GM12865 (cell line): ENCODE measurements at regions not wholly inside any gene's neighbourhood (a gene's known extent, or its start where the extent isn't known, plus 50 kb on each side); places are given as distances from the start of the nearest gene placed in this dataset.

ENCODE experiments used
- DNase-seq: peaks from one replicate; pipeline ENCODE4 v3.0.0; 2010; ENCODE audit warnings: low read depth
- H3K4me3 ChIP-seq: 2 replicates; pipeline ENCODE4 v1.5.1; 2011; ENCODE audit warnings: mild to moderate bottlenecking, low read depth, low read length, control low read depth
- TF ChIP-seq, protein P1 (sequence below): IDR thresholded peaks from 2 replicates; pipeline ENCODE4 v1.5.1; 2011; ENCODE audit warnings: low read length, control low read depth, low read depth, inconsistent platforms; ENCODE audit not compliant: insufficient read depth; ENCODE audit errors: missing control alignments

DNA sequence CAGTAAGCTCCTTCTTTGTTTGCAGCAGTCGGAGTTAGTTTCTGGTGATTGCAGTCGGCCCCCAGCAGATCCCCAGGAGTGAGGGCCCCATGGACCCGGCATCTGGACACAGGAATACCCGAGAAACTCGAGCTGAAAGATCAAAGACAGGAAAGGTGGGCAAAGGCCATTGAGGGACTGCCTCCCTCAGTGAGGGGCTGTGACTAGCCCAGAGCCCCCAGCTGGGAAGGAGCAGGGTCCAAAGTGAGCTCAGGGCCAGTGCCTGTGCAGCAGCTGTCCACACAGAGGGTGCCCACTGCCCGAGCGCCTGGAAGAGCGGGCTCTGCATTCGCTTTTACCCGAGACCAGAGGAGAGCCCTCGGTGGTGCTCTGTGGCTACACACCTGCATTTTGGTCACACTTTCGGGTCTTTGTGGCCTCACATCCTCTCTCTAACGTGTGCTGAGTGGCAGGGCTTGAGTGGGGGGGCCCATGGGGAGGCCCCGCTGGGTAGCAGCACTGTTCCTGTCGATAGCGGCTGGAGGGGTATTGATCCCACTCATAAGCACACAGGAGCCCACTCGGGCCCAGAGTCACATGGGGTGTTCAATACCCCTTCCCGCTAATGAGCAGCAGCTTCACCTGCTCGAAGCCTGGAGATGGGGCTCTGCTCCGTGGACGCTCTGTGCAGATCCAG is 532.9 kb downstream of the TBC1D22A start:
- H3K4me3 ChIP-seq: no peak overlapping the region
- DNase-seq: no peak
- TF ChIP-seq, protein P1, sequence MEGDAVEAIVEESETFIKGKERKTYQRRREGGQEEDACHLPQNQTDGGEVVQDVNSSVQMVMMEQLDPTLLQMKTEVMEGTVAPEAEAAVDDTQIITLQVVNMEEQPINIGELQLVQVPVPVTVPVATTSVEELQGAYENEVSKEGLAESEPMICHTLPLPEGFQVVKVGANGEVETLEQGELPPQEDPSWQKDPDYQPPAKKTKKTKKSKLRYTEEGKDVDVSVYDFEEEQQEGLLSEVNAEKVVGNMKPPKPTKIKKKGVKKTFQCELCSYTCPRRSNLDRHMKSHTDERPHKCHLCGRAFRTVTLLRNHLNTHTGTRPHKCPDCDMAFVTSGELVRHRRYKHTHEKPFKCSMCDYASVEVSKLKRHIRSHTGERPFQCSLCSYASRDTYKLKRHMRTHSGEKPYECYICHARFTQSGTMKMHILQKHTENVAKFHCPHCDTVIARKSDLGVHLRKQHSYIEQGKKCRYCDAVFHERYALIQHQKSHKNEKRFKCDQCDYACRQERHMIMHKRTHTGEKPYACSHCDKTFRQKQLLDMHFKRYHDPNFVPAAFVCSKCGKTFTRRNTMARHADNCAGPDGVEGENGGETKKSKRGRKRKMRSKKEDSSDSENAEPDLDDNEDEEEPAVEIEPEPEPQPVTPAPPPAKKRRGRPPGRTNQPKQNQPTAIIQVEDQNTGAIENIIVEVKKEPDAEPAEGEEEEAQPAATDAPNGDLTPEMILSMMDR: no peak

DNA sequence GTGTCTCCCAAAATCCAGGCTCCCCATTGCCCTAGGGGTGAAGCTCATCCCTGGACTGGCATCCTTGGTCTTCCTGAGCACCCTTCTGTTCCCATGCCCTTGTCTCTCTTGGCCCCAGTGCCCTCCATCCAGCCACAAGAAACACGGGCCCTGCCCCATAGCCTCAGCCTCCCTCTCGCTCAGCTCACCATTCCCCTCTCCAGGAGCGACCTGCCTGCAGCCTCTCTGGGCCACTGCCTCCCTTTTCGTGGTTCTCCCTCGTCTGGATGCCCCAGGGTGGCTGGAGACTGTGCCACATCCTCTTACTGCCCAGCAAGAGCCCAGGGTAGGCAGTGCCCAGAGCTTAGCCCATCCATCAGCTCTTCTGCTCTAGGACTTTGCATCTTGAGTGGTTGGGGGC is 532.1 kb downstream of the TBC1D22A start:
- no peak for DNase-seq
- no peak overlapping the region for H3K4me3 ChIP-seq
- TF ChIP-seq, protein P1: no peak

GRCh38 chr22:47294222-47294532 is 531.7 kb downstream of the TBC1D22A start:
- H3K4me3 ChIP-seq: no peak overlapping the region
- TF ChIP-seq, protein P1: no peak
- DNase-seq: no peak

GRCh38 chr22:47293368-47294221 is 531.1 kb downstream of the TBC1D22A start:
- TF ChIP-seq, protein P1: no peak
- H3K4me3 ChIP-seq: no peak overlapping the region
- DNase-seq: no peak

DNA sequence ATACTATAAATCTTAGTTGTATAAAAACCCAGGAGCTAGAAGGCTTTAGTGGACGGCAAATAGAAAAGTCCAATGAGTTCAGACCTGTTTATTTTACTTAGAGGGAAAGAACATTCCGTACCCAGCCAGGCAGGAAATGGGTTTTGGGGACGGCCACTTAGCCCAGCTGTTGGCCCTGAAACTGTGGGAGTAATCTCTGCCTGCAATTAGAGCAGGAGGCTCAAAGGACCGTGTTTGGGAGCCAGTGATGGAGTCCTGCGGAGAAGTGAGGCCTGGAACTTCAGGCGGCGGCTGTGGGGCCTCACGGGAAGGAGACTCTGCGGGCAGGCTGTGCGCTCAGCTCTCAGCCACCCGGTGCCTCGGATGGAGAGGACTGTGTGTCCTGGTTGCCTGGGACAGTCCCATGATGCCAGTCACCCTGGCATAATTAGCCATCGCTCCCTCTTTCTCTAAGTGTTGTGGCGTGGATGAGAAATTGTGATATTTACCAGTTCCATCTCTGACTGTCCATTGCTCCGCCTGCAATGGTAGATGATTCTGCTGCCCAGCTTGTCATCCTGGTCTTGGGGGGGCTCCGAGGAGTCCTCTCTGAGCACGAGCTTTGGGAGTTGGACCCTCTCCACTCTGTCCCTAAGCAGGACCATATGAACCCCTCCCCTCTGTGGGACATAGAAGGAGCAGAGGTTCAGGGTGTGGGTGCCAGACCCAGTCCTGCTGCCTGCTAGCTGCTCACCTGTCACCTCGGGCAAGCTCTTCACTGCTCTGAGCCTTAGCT is 530.3 kb downstream of the TBC1D22A start:
- TF ChIP-seq, protein P1: no peak
- DNase-seq: no peak
- H3K4me3 ChIP-seq: no peak overlapping the region

DNA sequence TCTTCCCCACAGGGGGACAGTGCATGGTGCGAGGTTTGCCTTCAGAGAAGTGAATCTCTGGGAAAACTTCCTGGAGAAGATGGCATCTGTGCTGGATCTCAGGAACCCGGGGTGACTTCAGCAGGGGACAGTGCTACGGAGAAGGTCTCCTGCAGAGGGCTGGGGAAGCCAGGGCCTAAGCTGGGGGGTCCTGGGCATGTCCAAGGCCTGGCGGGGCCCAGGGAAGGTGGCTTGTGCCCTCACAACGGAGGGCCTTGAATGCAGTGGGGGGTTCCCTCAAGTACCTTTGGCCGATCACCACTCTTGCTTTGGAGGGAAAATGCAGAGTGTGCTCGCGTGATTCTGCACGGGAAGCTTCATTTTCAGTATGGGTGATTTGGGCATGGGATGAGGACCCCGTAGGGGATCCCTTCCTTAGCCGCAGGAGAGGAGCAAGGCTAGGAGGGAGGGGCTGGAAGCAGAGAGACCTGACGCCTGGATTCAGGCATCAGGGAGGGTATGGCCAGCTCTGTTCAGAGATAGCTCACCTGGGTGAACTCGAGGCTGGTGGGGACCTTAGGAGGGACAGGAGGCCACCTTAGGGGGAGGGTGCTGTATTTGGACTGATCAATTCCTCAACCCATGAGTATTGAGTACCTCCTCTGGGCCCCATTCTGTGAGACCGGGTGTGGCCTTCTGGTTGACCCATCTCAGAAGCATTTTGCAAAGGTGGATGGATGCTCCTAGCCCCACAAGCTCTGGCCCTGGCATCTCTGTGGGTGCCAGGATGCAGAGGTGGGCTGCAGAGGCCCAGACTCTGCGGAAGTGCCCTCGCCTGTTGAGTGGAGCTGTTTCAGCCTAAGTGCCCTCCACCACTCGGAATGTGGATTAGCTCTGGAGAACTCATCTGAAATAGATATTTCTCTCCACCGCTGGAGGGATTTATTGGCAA is 529.4 kb downstream of the TBC1D22A start:
- no peak for DNase-seq
- H3K4me3 ChIP-seq: no peak overlapping the region
- TF ChIP-seq, protein P1: no peak
